ENCODE measurements at regions not wholly inside any gene's neighbourhood (a gene's known extent, or its start where the extent isn't known, plus 50 kb on each side); places are given as distances from the start of the nearest gene placed in this dataset.

DNA sequence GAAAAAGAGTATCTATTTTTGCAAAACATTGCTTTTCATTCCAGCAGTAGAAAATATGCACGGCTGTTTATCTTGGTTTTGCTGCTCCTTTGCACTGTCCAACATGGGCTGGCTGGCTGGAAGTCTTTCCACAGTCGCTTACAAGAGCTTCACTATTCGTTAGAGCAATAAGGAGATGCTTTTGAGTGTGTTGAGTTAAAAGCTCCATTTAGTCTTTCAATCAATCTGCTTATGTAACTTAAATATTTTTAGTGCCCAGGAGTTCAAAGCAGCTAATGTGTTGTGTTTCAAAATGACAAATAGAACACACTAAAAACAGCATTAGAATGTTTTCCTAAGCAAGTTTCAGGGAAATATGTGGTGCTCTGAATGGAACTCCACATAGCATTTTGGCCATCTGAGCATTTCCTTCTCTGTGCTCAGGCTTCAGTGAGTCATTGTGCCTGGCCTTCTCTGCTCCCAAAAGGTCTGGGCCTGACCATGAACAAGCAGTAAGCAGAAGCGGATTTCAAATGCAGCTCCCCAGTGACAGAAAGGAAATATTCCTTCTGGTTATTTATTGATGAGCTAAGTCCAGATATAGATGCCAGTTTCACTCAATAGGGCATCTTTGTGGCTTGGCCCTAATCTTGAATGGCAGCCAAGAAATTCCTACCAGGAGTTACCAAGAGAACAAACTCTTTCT is 580.3 kb downstream of the TENT5A start (continued):
- TF ChIP-seq ZNF462 (CRISPR knock-in tag; IDR thresholded peaks at IDR 0.05) = no peak
- no peak for TF ChIP-seq EZH2phosphoT487 (IDR thresholded peaks at IDR 0.05; ENCODE audit: unreplicated experiment)
- TF ChIP-seq ZNF331 (CRISPR knock-in tag; IDR thresholded peaks at IDR 0.05; ENCODE audit: low read depth) = no peak

- Histone ChIP-seq H4K20me1 (replicated peaks; ENCODE audit: insufficient read depth) (no peaks in the 10 kb centered on the region), H3K27me3 (ENCODE audit: insufficient read depth) (no peaks in the 10 kb centered on the region), H3K4me2 (no peak overlapping the region), H3K27ac (ENCODE audit: low read depth) (no peak overlapping the region), H3K79me2 (replicated peaks; ENCODE audit: insufficient read depth) (no peaks in the 10 kb centered on the region), H3K4me1 (ENCODE audit: insufficient read depth) (no peaks in the 10 kb centered on the region), H3K9me2 (ENCODE audit: insufficient read depth) (no peaks in the 10 kb centered on the region), H2AFZ (no peak overlapping the region), H3K36me3 (ENCODE audit: insufficient read depth) (no peaks in the 10 kb centered on the region), H3F3A (replicated peaks; ENCODE audit: low read depth) (no peaks in the 10 kb centered on the region), H3K4me3 (no peak overlapping the region)
- H3K36me3 Mint-ChIP-seq (ENCODE audit: low read depth) = no peaks in the 10 kb centered on the region
- H3K9me3 Mint-ChIP-seq = no peaks in the 10 kb centered on the region
- TF ChIP-seq STAT1 (IDR thresholded peaks at IDR 0.05; ENCODE audit: unreplicated experiment) = no peak
- TF ChIP-seq CREB1 (CRISPR knock-in tag; IDR thresholded peaks at IDR 0.05; ENCODE audit: low read depth) = no peak
- TF ChIP-seq EZH2phosphoT487 (IDR thresholded peaks at IDR 0.05; ENCODE audit: unreplicated experiment) = no peak
- TF ChIP-seq REST (IDR thresholded peaks at IDR 0.05; ENCODE audit: unreplicated experiment) = no peak
- TF ChIP-seq ZNF331 (CRISPR knock-in tag; IDR thresholded peaks at IDR 0.05; ENCODE audit: low read depth) = no peak
- no peak for TF ChIP-seq POLR2AphosphoS5 (IDR thresholded peaks at IDR 0.05; ENCODE audit: low read depth)
- H3K4me3 Mint-ChIP-seq = no peak overlapping the region
- H3K27ac Mint-ChIP-seq = no peak overlapping the region
- no peaks in the 10 kb centered on the region for H3K27me3 Mint-ChIP-seq (ENCODE audit: insufficient read depth, low read depth, poor library complexity)
- H3K4me1 Mint-ChIP-seq = no peaks in the 10 kb centered on the region
- DNase-seq (ENCODE audit: low spot score) (no peak), ATAC-seq (no peak)
Observed at GRCh38 chr6:81169166-81169565, 583.3 kb downstream of the TENT5A start.

Measured in GM23338 (cell line).